RPMI8226 (cell line): ENCODE measurements at regions not wholly inside any gene's neighbourhood (a gene's known extent, or its start where the extent isn't known, plus 50 kb on each side); places are given as distances from the start of the nearest gene placed in this dataset.

Source experiments
- DNase-seq: peaks from one replicate; pipeline ENCODE4 v3.0.0-alpha.2; 2015

DNA sequence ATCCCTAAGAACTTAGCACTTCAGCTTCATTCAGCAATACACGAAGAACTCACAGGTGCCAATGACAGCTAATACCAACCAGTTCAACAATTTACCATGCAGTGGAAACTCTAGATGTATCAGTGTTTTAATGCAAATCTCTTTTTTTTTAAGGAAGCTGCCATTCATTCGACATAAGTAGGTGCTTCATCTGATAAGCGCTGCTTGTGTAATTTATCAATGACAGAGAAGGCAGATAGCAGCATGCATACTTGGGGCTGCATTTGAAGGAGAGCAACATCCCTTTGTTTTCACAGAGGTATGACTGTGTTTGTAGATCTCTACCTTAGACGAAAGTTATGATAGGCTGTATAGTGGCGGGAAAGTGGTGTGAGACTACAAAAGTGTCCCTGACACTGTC lies 977.1 kb downstream of the AACS start:
- no peak for DNase-seq

DNA sequence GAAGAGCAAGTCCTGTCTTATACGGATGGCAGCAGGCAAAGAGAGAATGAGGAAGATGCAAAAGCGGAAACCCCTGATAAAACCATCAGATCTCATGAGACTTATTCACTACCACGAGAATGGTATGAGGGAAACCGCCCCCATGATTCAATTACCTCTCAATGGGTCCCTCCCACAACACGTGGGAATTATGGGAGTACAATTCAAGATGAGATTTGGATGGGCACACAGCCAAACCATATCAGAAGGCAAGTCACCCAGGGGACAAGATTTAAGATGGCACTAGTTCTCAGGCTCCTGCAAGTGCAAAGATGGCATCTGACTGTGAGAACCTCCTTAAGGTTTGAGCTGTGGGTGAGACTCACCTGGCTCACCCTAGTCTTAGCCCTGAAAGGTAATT lies 984.3 kb downstream of the AACS start:
- peak; percentile 7 for DNase-seq

DNA sequence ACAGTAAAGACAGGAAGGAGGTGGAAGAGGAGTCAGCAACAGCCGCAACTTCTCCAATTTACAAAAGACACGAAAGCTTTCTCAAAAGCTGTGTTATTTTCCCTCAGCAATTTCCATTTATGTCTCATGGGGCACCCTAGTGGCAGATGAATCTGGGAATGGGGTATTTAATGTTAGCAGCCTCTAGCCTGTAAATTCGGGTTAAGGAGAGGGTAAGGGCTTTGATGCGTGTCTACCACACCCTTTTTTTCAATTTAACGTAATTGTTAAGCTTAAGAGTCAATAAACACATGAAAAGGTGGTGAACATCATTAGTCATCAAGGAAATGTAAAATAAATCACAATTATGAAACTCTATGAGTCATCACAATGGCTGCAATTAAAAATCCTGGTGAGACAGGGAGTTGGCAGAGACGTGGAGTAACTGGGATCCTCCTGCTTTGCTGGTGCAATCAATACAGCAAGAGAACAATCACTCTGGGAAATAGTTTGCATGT lies 986.4 kb downstream of the AACS start:
- DNase-seq = peak; percentile 40

- no peak for DNase-seq
Measured at GRCh38 chr12:126055521-126055920, 990.3 kb downstream of the AACS start.

GRCh38 chr12:126061777-126062176 lies 996.5 kb downstream of the AACS start:
- no peak for DNase-seq

DNA sequence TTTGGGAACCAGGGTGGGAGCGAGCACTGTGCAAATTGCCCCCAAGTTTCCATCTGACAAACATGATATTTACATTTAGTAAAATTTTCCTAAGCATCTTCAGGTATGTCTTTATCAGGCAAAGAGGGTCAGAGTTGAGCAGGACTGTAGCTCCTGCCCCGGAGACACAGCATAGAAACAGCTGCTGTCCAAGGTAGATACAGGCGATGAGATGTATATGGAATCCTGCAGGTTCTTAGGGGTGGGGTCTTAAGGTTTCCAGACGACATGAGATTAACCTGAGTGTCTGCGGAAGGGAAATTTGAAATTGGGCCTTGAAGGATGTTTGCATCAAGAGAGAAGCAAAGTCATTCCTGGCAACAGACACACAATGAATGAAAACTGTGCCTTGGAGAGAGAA lies 998.8 kb downstream of the AACS start:
- DNase-seq = no peak

DNA sequence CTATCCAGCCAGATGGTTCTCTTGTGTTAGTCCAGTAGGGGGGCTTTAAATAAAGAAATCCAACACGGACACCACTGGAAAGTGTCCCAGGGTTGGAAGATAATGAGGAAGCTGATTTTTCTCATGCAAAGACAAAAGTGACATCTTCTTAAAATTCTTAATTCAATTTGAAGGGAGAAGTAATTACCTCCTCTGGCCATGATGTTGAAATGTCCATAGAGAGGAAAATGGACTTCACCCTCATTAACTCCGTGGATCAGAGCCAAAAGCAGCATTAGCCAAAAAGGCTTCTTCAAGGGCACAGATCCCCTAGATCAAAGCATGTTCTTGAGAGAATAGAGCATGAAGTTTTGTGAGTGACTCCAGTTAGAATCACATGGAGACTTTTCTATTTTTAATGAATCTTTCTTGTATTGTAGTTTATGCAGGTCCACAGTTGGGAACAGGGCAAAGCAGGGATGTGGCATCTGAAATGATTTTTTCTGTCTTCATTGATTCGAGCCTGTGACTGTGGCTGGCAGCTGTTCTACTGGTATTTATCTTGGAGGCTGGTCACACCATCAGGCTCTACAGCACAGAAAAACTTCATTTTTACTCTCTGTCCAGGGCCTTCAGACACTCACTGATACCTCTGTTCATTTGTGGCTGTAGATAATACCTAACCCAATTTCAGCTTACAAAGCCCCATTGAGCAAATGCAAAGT lies 1002.5 kb downstream of the AACS start:
- no peak for DNase-seq

- DNase-seq = peak; percentile 69
Measured at GRCh38 chr12:126069549-126070165, 1004.4 kb downstream of the AACS start.

- no peak for DNase-seq
Measured at GRCh38 chr12:126076515-126076914, 1011.3 kb downstream of the AACS start.

DNA sequence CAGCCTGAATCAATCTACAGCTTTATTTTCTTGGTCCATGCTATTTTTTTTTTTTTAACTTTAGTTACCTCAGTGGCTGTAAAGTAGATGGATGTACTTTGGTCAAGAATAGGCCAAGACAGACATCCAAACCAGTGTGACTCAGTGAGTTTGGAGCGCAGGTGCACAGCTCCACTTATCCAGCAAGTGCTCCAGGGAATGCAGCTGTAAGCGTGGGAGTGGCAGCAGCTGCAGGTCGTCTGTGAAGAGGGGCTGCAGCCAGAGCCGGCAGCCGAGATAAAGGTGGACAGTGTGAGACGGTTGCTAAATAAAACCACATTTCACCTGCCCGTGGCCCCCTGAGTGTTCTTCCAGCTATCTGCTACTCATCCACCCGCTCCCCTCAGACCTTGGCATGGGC lies 1018.7 kb downstream of the AACS start:
- DNase-seq = no peak

DNA sequence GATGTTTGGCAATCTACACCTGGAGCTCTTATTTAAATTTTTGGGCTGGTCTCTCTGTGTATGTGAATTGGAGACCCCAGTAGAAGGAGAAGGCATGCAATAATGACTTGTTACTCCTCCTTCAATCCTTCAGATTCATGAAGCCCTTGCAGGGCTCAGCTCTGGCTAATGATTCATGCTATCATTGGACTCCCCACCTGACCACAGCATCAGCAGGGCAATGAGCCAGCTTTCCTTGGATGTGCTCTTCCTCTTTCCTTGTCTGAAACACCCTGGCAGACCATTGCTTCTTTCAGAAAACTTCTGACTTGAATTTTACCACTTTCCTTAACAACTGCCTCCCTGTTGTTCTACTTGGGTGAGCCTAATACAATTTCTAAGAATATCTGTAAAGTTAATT lies 1019.2 kb downstream of the AACS start:
- no peak for DNase-seq

GRCh38 chr12:126086242-126086641 lies 1021.0 kb downstream of the AACS start:
- DNase-seq = no peak

- no peak for DNase-seq
Measured at GRCh38 chr12:126087692-126088091, 1022.5 kb downstream of the AACS start.

DNA sequence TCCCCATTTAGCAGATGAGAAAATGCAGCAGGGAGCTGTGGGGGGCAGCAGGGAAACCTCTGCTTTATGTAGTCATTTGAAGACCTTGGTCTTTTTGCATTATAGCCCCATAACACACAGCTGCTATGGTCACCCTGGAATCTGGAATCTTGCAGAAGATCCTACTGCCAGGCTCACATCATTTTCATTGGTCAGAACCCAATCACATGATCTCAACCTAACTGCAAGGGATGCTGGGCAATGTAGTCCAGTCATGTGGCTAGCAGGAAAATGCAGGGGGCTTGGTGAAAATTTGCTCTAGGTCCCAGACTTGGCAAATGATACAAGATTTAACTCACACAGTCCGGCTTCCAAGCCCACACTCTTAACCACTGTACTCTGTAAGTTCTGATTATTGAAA lies 1028.7 kb downstream of the AACS start:
- DNase-seq = no peak

GRCh38 chr12:126095748-126096510 lies 1030.7 kb downstream of the AACS start:
- DNase-seq = no peak

- DNase-seq = no peak
Measured at GRCh38 chr12:126106706-126107105, 1041.5 kb downstream of the AACS start.

DNA sequence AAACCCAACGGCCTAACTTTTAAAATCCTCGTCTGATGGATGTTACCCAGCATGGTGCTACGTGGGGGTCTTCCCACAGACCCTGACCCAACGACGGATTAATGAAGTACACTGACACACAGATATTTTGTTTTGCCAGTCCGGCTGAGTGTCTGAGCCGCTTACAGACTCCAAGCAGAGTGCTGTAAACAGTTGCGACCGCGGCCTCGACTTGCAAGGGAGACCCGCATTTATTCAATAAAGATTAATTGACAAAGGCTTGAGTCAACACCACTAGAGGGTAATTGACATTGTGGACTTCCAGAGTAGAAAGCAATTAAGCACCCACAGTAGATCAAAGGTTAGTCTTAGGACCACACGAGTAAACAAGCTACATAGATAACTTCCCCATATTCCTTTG lies 1042.4 kb downstream of the AACS start:
- no peak for DNase-seq

DNA sequence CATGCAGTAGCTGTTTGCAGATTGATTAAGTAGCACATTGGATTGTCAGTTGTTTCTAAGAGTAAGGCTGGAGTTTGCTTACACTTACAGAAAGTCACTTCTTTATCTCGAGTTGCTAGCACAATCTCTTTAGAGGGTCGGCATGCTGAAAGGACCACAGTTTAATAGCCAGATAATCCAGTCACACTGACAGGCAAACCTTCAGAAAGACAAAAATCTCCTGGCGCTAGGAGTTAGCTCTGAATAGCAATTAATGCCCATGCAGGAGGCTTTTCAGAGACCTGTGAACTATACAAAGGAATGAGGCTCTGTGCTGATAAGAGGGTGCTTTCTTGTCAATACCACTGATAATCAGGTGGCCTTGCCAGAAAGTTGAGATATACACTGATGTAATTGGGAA lies 1043.0 kb downstream of the AACS start:
- DNase-seq = no peak

DNA sequence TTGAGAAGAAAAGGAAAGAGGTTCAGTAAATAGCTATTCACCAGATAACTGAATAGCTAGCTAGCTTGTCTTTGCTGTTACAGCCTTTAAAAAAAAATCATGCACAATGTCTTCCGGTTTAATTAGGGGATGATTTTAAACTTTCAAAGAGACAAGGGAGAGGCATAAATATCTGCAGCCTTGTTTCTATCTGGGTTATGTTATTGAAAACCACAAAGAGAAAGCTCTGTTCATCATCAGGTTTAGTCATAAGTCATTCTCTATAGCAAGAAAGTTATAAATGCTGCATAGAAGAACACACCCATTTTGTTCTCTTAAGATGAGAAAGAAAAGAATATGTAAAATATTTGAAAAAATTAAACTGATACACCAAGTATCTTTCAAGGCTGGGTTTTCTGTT lies 1046.9 kb downstream of the AACS start:
- no peak for DNase-seq

DNA sequence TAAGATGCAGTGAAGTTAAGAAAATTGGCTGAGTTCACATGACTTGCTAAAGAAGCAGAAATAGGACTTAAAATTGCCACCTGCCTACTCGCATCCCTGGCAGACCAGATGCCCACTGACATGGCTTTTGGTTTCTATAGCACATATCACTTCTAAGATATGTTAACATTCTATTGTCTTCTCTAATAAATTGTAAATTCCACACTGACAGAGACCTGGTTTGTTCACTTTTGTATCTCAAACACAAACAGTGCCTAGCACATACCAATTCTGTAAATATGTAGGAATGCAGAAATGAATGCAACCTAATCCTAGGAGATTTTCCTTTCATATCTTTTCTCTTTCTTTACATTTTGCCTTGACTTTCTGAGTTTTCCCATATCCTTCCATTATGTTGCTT lies 1047.6 kb downstream of the AACS start:
- DNase-seq = no peak

GRCh38 chr12:126114441-126114840 lies 1049.2 kb downstream of the AACS start:
- no peak for DNase-seq

DNA sequence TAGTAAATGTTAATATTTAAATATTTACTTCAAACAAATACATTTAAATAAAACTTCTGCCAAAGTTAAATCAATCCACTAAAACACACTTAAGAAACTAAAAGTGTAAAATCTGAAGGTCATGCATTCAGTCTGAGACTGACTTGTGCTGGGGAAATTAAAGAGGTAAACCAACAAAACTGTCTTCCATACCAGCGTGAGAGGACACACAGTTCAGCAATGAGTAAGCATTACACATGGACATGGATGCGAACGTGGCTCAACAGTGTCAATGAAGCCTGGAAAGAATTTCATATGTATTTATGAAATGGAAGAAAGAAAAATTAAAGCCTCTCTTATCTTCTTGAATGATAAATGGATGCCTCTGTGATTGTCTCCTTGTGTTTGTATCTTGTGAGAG lies 1052.3 kb downstream of the AACS start:
- DNase-seq = no peak

GRCh38 chr12:126139355-126139754 lies 1074.1 kb downstream of the AACS start:
- no peak for DNase-seq

DNA sequence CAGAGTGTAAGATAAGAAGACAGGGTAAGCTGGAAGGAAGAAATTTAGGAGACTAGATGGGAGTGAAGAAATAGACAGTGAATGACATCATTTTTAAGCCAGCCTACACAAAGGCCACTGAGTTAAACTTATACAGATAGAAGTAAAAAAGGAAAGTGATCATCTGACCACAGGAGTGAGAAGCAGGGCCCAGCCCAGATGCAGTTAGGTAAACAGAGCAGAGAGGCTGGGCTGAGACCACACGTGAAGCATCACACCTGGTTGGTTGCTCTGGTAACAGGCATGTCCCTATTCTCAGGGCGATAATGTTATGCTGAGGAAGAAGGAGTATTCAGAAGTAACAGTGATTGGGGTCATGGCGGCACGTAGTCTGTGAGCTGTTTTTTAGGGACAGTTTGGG lies 1079.4 kb downstream of the AACS start:
- DNase-seq = no peak
